GM12873 (cell line): ENCODE measurements at regions not wholly inside any gene's neighbourhood (a gene's known extent, or its start where the extent isn't known, plus 50 kb on each side); places are given as distances from the start of the nearest gene placed in this dataset.

Source experiments
- CTCF ChIP-seq: IDR thresholded peaks from 2 replicates; pipeline ENCODE4 v1.5.1; 2012; ENCODE audit warnings: low read depth, mild to moderate bottlenecking, moderate library complexity, low read length, control low read depth; ENCODE audit not compliant: insufficient read depth; ENCODE audit errors: missing control alignments

GRCh38 chr1:30274173-30274970 is 449.0 kb downstream of the MATN1 start:
- TF ChIP-seq CTCF, result no peak

GRCh38 chr1:30273456-30273855 is 449.9 kb downstream of the MATN1 start:
- TF ChIP-seq CTCF, result no peak

GRCh38 chr1:30273021-30273325 is 450.4 kb downstream of the MATN1 start:
- TF ChIP-seq CTCF, result no peak

- TF ChIP-seq CTCF, result no peak
These were observed 450.9 kb downstream of the MATN1 start for GRCh38 chr1:30272277-30273020.

- TF ChIP-seq CTCF, result no peak
These were observed 451.7 kb downstream of the MATN1 start for GRCh38 chr1:30271401-30272276.

- TF ChIP-seq CTCF, result no peak
These were observed 452.9 kb downstream of the MATN1 start for GRCh38 chr1:30270461-30270860.
